ENCODE measurements at regions not wholly inside any gene's neighbourhood (a gene's known extent, or its start where the extent isn't known, plus 50 kb on each side); places are given as distances from the start of the nearest gene placed in this dataset.

DNA sequence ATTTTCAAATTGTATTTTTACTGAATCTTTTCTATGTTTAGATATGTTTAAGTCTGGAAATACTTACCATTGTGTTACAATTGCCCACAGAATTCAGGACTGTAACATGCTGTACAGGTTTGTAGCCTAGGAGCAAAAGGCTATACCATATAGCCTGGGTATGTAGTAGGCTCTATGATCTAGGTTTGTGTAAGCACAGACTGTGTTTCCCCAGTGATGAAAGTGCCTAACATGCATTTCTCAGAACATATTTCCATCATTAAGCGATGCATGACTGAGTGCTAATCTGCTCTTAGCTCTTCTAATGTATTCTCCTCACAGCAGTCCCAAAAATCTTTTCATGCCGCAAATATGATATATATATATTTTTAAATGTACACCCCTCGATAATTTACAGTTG, 166.7 kb upstream of the PPP2R2B start:
- Histone ChIP-seq H3K4me2 (replicated peaks; ENCODE audit: extremely low read depth, low read length, poor library complexity, severe bottlenecking) (no peak overlapping the region), H2AFZ (ENCODE audit: insufficient read depth, low read depth, low read length, poor library complexity, severe bottlenecking) (no peak overlapping the region), H3K27ac (ENCODE audit: low read depth in 1 of 2, low read length in 2 of 2) (no peak overlapping the region), H3K27me3 (ENCODE audit: control insufficient read depth in 2 of 2, insufficient read depth in 2 of 2, low read length in 2 of 2) (no peaks in the 10 kb centered on the region), H3K4me1 (ENCODE audit: control insufficient read depth in 1 of 2, insufficient read depth in 2 of 2, low read length in 2 of 2) (no peaks in the 10 kb centered on the region), H3K9me3 (replicated peaks in 1 of 2; ENCODE audit: control insufficient read depth in 1 of 2, insufficient read depth in 1 of 2, low read length in 2 of 2) (no peaks in the 10 kb centered on the region), H3K36me3 (replicated peaks in 1 of 2; ENCODE audit: control insufficient read depth in 1 of 2, insufficient read depth in 2 of 2, low read length in 2 of 2) (no peaks in the 10 kb centered on the region), H3K9ac (ENCODE audit: insufficient read depth, low read length, poor library complexity, severe bottlenecking) (no peak overlapping the region), H4K20me1 (ENCODE audit: insufficient read depth, low read length) (no peaks in the 10 kb centered on the region), H3K4me3 (replicated peaks in 1 of 3; ENCODE audit: low read depth in 2 of 3, low read length in 3 of 3) (no peak overlapping the region), H3K79me2 (ENCODE audit: insufficient read depth, low read length) (no peaks in the 10 kb centered on the region)
- Mint-ChIP-seq H3K27me3 (ENCODE audit: low read depth in 3 of 3) (peaks cover 0 to 2% (median 2%) of the 10 kb centered on the region in 3 donors), H3K4me1 (no peaks in the 10 kb centered on the region), H3K27ac (no peak overlapping the region), H3K4me3 (no peak overlapping the region), H3K9me3 (no peaks in the 10 kb centered on the region), H3K36me3 (no peaks in the 10 kb centered on the region)
- no CpG with 5 or more reads among the region's 3 CpGs for WGBS (ENCODE audit: insufficient coverage)
- intact Hi-C loops (cut with micrococcal nuclease), result no loop called here
- no peak for DNase-seq
- TF ChIP-seq, protein P1, sequence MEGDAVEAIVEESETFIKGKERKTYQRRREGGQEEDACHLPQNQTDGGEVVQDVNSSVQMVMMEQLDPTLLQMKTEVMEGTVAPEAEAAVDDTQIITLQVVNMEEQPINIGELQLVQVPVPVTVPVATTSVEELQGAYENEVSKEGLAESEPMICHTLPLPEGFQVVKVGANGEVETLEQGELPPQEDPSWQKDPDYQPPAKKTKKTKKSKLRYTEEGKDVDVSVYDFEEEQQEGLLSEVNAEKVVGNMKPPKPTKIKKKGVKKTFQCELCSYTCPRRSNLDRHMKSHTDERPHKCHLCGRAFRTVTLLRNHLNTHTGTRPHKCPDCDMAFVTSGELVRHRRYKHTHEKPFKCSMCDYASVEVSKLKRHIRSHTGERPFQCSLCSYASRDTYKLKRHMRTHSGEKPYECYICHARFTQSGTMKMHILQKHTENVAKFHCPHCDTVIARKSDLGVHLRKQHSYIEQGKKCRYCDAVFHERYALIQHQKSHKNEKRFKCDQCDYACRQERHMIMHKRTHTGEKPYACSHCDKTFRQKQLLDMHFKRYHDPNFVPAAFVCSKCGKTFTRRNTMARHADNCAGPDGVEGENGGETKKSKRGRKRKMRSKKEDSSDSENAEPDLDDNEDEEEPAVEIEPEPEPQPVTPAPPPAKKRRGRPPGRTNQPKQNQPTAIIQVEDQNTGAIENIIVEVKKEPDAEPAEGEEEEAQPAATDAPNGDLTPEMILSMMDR (IDR thresholded peaks at IDR 0.05), result no peak

DNA sequence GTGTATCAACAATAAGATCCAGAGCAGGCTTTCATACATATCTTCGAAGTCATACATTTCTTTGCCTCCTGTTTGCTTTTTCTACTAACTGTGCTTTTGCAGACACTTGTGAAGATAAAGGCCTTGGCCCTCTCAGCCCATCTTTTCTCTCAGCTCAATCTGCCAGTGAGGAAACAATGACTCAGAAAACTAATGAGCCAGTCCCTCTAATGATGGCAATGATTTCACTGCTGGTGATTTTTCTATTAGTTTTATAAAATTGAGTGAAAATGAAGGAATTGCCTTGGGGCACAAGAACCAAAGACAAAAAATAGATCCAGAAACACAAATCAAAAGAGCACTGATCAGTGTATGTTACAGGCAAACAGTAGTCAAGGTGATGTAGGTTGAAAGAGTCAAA, 167.7 kb upstream of the PPP2R2B start:
- H3K9ac ChIP-seq (ENCODE audit: insufficient read depth, low read length, poor library complexity, severe bottlenecking), result no peak overlapping the region
- no peak overlapping the region for H3K27ac ChIP-seq (ENCODE audit: low read depth in 1 of 2, low read length in 2 of 2)
- H3K4me3 ChIP-seq (replicated peaks in 1 of 3; ENCODE audit: low read depth in 2 of 3, low read length in 3 of 3), result no peak overlapping the region
- no peaks in the 10 kb centered on the region for H3K4me1 ChIP-seq (ENCODE audit: control insufficient read depth in 1 of 2, insufficient read depth in 2 of 2, low read length in 2 of 2)
- TF ChIP-seq, protein P1 (IDR thresholded peaks at IDR 0.05), result no peak
- Mint-ChIP-seq H3K9me3 (no peaks in the 10 kb centered on the region), H3K27me3 (ENCODE audit: low read depth in 3 of 3) (peaks cover 0 to 2% (median 2%) of the 10 kb centered on the region in 3 donors), H3K36me3 (no peaks in the 10 kb centered on the region), H3K4me1 (no peaks in the 10 kb centered on the region), H3K27ac (no peak overlapping the region), H3K4me3 (no peak overlapping the region)
- no peak overlapping the region for H2AFZ ChIP-seq (ENCODE audit: insufficient read depth, low read depth, low read length, poor library complexity, severe bottlenecking)
- H3K27me3 ChIP-seq (ENCODE audit: control insufficient read depth in 2 of 2, insufficient read depth in 2 of 2, low read length in 2 of 2), result no peaks in the 10 kb centered on the region
- no peaks in the 10 kb centered on the region for H3K9me3 ChIP-seq (replicated peaks in 1 of 2; ENCODE audit: control insufficient read depth in 1 of 2, insufficient read depth in 1 of 2, low read length in 2 of 2)
- H3K36me3 ChIP-seq (replicated peaks in 1 of 2; ENCODE audit: control insufficient read depth in 1 of 2, insufficient read depth in 2 of 2, low read length in 2 of 2), result no peaks in the 10 kb centered on the region
- no peak overlapping the region for H3K4me2 ChIP-seq (replicated peaks; ENCODE audit: extremely low read depth, low read length, poor library complexity, severe bottlenecking)
- WGBS (ENCODE audit: insufficient coverage), result 100% methylated on average over 1 of the region's 1 CpG
- DNase-seq, result no peak
- no peaks in the 10 kb centered on the region for H4K20me1 ChIP-seq (ENCODE audit: insufficient read depth, low read length)
- H3K79me2 ChIP-seq (ENCODE audit: insufficient read depth, low read length), result no peaks in the 10 kb centered on the region
- intact Hi-C loops (cut with micrococcal nuclease), result no loop called here

All from CD14-positive monocyte (primary cell).